Stomach (tissue), 8 donors: ENCODE measurements at regions not wholly inside any gene's neighbourhood (a gene's known extent, or its start where the extent isn't known, plus 50 kb on each side); places are given as distances from the start of the nearest gene placed in this dataset.

ENCODE experiments used
- DNase-seq, 2 donors: peaks; one replicate each; pipeline versions ENCODE4 v3.0.0 to v3.0.0-alpha.2; 2013 to 2019
- H3K27ac ChIP-seq, 5 donors: fragments of 200-600 bp in 4 of 5; sonication (generic) in 4 of 5; one replicate each; pipeline ENCODE4 v1.5.1; 2013 to 2019; ENCODE audit warnings: mild to moderate bottlenecking in 1 of 5, moderate library complexity in 1 of 5
- H3K27me3 ChIP-seq, 3 donors: fragments of 200-600 bp; sonication (generic); one replicate each; pipeline ENCODE4 v1.5.1; 2017 to 2019; ENCODE audit warnings: mixed run types in 1 of 3
- H3K36me3 ChIP-seq, 4 donors: fragments of 200-600 bp; sonication (generic); 1 replicate in 3 of 4; 2 replicates in 1 of 4; pipeline ENCODE4 v1.5.1; 2016 to 2019
- H3K4me1 ChIP-seq, 4 donors: fragments of 200-600 bp; sonication (generic); one replicate each; pipeline ENCODE4 v1.5.1; 2016 to 2019
- H3K4me3 ChIP-seq, 4 donors: fragments of 200-600 bp; sonication (generic) in 3 of 4; one replicate each; pipeline ENCODE4 v1.5.1; 2016 to 2019; ENCODE audit warnings: mild to moderate bottlenecking in 1 of 4
- H3K9me3 ChIP-seq, 4 donors: fragments of 200-600 bp; sonication (generic); one replicate each; pipeline ENCODE4 v1.5.1; 2016 to 2019
- EP300 ChIP-seq: sonication (generic); formaldehyde crosslinking; IDR thresholded peaks from one replicate; pipeline ENCODE4 v1.6.1; 2017; ENCODE audit warnings: antibody characterized with exemption
- POLR2A ChIP-seq, 4 donors: fragments of 450-650 bp; IDR thresholded peaks; one replicate each; pipeline ENCODE4 v1.6.1; 2016; ENCODE audit warnings: antibody characterized with exemption in 4 of 4, control low read depth in 2 of 4, mild to moderate bottlenecking in 1 of 4, moderate library complexity in 1 of 4
- POLR2AphosphoS5 ChIP-seq, 3 donors: sonication (generic); formaldehyde crosslinking; IDR thresholded peaks; one replicate each; pipeline ENCODE4 v1.6.1; 2016; ENCODE audit warnings: antibody characterized with exemption in 3 of 3
- WGBS, 5 donors: extraction: QIAGEN DNeasy Blood & Tissue Kit in 3 of 5; methylation state at CpG; one replicate each; pipeline versions ENCODE4 v1.1.5 to v1.1.7; 2013 to 2018; 5-methylcytosine and 5-hydroxymethylcytosine counted together
- intact Hi-C: fragments of 100-400 bp; cut with DNase I; formaldehyde crosslinking; loops from one replicate; pipeline ENCODE4 v1.15.1; 2023; ENCODE audit warnings: low total_unique reads
- TF ChIP-seq, protein P1 (sequence below), 7 experiments: fragments of 450-650 bp in 4 of 7; fragments of 200-600 bp in 3 of 7; sonication (generic) in 3 of 7; IDR thresholded peaks; one replicate each; pipeline ENCODE4 v1.5.1; 2016 to 2019; ENCODE audit warnings: antibody characterized with exemption in 7 of 7, control low read depth in 2 of 7, mild to moderate bottlenecking in 1 of 7
- donor health status: healthy with polysubstance abuse.
- donor health status: Bipolar disorder and iron deficiency.
- donor health status: healthy.

DNA sequence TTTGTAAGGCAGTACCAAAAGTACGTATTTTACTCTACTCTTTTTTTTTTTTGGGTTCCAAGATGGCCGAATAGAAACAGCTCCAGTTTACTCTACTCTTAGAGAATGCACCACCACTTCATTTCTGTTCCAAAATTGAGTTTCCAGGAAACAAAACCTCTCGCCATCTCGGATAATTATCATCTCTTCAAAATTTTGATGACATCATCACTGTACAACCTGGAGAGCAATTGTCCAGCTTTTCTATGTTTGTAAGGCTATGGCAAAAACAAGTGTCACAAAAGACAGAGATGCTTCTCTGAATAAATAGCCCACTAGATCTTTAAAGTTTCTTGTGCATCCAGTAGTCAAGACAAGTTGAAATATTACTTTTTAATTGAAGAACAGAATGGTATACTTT is 1631.9 kb upstream of the CDH6 start:
- Histone ChIP-seq H3K4me3 (no peak overlapping the region), H3K36me3 (no peaks in the 10 kb centered on the region), H3K27ac (no peak overlapping the region), H3K27me3 (no peaks in the 10 kb centered on the region), H3K9me3 (peaks cover 0 to 5% (median 2%) of the 10 kb centered on the region in 4 donors), H3K4me1 (no peaks in the 10 kb centered on the region)
- intact Hi-C loops: no loop called here
- WGBS, 5 donors: 77 to 88% (median 83%) methylated on average over 4 of the region's 4 CpGs
- no peak for TF ChIP-seq POLR2A (IDR thresholded peaks at IDR 0.05)
- TF ChIP-seq, protein P1, sequence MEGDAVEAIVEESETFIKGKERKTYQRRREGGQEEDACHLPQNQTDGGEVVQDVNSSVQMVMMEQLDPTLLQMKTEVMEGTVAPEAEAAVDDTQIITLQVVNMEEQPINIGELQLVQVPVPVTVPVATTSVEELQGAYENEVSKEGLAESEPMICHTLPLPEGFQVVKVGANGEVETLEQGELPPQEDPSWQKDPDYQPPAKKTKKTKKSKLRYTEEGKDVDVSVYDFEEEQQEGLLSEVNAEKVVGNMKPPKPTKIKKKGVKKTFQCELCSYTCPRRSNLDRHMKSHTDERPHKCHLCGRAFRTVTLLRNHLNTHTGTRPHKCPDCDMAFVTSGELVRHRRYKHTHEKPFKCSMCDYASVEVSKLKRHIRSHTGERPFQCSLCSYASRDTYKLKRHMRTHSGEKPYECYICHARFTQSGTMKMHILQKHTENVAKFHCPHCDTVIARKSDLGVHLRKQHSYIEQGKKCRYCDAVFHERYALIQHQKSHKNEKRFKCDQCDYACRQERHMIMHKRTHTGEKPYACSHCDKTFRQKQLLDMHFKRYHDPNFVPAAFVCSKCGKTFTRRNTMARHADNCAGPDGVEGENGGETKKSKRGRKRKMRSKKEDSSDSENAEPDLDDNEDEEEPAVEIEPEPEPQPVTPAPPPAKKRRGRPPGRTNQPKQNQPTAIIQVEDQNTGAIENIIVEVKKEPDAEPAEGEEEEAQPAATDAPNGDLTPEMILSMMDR (IDR thresholded peaks at IDR 0.05): no peak
- TF ChIP-seq EP300: no peak
- no peak for TF ChIP-seq POLR2AphosphoS5 (IDR thresholded peaks at IDR 0.05)
- DNase-seq: no peak

DNA sequence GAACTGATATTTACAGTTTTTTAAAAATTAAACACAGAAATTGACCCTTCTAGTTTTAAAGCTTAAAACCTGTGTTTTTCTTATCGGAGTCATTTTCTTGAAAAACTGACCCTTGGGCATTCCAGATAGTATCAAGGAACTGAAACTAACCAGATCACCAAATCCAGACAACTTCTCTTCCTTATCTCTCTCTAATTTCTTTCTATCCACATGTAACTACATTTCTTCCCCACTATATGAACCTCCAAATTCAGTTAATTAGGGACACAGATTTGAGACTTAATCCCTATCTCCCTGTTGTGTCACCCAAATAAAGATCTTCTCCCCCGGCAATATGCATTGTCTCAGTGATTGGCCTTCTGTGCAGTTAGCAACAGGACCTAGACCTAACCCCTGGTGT is 1643.0 kb upstream of the CDH6 start:
- H3K4me1 ChIP-seq: no peaks in the 10 kb centered on the region
- TF ChIP-seq, protein P1 (IDR thresholded peaks at IDR 0.05): no peak
- no peak for TF ChIP-seq POLR2AphosphoS5 (IDR thresholded peaks at IDR 0.05)
- TF ChIP-seq POLR2A (IDR thresholded peaks at IDR 0.05): no peak
- TF ChIP-seq EP300: no peak
- WGBS, 5 donors: 38 to 78% (median 63%) methylated on average over 2 of the region's 2 CpGs
- no peaks in the 10 kb centered on the region for H3K36me3 ChIP-seq
- H3K27ac ChIP-seq: no peak overlapping the region
- H3K27me3 ChIP-seq: no peaks in the 10 kb centered on the region
- no peak overlapping the region for H3K4me3 ChIP-seq
- intact Hi-C loops: no loop called here
- H3K9me3 ChIP-seq: peaks cover 0 to 14% (median 8%) of the 10 kb centered on the region in 4 donors
- no peak for DNase-seq

DNA sequence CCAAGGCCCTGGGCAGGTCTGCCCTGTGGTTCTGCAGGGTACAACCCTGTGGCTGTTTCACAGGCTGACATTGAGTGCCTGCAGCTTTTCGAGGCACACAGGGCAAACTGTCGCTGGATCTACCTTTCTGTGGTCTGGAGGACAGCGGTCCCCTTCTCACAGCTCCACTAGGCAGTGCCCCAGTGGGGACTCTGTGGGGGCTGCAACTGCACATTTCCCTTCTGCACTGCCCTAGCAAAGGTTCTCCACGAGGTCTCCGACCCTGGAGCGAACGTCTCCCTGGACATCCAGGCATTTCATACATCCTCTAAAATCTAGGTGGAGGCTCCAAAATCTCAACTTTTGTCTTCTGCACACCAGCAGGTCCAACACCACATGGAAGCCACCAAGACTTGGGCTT is 1645.2 kb upstream of the CDH6 start:
- H3K4me1 ChIP-seq: no peaks in the 10 kb centered on the region
- no peak overlapping the region for H3K27ac ChIP-seq
- no peak overlapping the region for H3K4me3 ChIP-seq
- H3K27me3 ChIP-seq: no peaks in the 10 kb centered on the region
- no peaks in the 10 kb centered on the region for H3K36me3 ChIP-seq
- no peak for TF ChIP-seq POLR2AphosphoS5 (IDR thresholded peaks at IDR 0.05)
- TF ChIP-seq, protein P1 (IDR thresholded peaks at IDR 0.05): no peak
- no peak for TF ChIP-seq EP300
- no peak for TF ChIP-seq POLR2A (IDR thresholded peaks at IDR 0.05)
- no peak for DNase-seq
- WGBS, 5 donors: 87 to 94% (median 91%) methylated on average over 7 of the region's 7 CpGs
- H3K9me3 ChIP-seq: peaks cover 0 to 9% (median 3%) of the 10 kb centered on the region in 4 donors
- intact Hi-C loops: no loop called here

DNA sequence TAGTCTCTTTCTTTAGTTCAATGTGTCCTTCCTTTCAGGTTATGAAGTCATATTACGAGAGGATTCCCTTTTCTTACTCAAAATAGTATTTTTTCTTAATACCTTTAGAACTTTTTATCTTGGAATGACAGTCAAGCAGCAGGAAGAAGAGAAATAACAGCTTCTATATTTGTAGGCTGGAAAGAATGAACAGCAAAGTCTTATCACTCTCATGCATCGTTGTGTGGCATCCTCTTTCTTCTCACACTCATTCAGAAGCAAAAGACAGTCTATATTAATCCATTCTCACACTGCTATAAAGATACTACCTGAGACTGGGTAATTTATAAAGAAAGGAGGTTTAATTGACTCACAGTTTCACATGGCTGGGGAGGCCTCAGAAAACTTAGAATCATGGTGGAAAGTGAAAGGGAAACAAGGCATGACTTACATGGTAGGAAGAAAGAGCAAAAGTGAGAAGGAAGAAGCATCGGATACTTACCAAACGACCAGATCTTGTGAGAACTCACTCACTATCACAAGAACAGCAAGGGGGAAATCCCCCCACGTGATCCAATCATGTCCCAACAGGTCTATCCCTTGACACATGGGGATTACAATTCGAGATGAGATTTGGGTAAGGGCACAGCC is 1646.1 kb upstream of the CDH6 start:
- no peaks in the 10 kb centered on the region for H3K36me3 ChIP-seq
- no peak for DNase-seq
- H3K9me3 ChIP-seq: peaks cover 0 to 6% (median 3%) of the 10 kb centered on the region in 4 donors
- no peak overlapping the region for H3K27ac ChIP-seq
- WGBS, 5 donors: 43 to 64% (median 54%) methylated on average over 6 of the region's 6 CpGs
- no peaks in the 10 kb centered on the region for H3K4me1 ChIP-seq
- no peak for TF ChIP-seq EP300
- TF ChIP-seq POLR2A (IDR thresholded peaks at IDR 0.05): no peak
- TF ChIP-seq, protein P1 (IDR thresholded peaks at IDR 0.05): no peak
- TF ChIP-seq POLR2AphosphoS5 (IDR thresholded peaks at IDR 0.05): no peak
- H3K27me3 ChIP-seq: no peaks in the 10 kb centered on the region
- H3K4me3 ChIP-seq: no peak overlapping the region
- intact Hi-C loops: no loop called here
